ENCODE measurements at regions not wholly inside any gene's neighbourhood (a gene's known extent, or its start where the extent isn't known, plus 50 kb on each side); places are given as distances from the start of the nearest gene placed in this dataset.

GRCh38 chr22:48096851-48097665 is 1334.6 kb downstream of the TBC1D22A start:
- H3K36me3 ChIP-seq (ENCODE audit: control insufficient read depth, low read length): peaks cover 10% of the 10 kb centered on the region
- peaks cover 15% of the 10 kb centered on the region for H3K79me2 ChIP-seq (ENCODE audit: control insufficient read depth, low read length)
- peak overlapping the region; percentile 78 for H3K4me3 ChIP-seq (ENCODE audit: low read length)
- H4K20me1 ChIP-seq (ENCODE audit: control insufficient read depth, insufficient read depth, low read depth, low read length): no peaks in the 10 kb centered on the region
- no peaks in the 10 kb centered on the region for H3K9me2 ChIP-seq (replicated peaks; ENCODE audit: control insufficient read depth, low read length)
- peaks cover 5% of the 10 kb centered on the region; the same call in 1 of the 2 replicates for H3K9me3 ChIP-seq (ENCODE audit: control insufficient read depth, insufficient read depth, low read length)
- H3K4me2 ChIP-seq (ENCODE audit: low read length): peak overlapping the region; percentile 95
- H3K4me1 ChIP-seq (ENCODE audit: control insufficient read depth, low read length): peaks cover 96% of the 10 kb centered on the region
- peak overlapping the region; percentile 98 for H3K27ac ChIP-seq (ENCODE audit: low read depth, low read length)
- no peaks in the 10 kb centered on the region for H3K27me3 ChIP-seq (ENCODE audit: control insufficient read depth, low read length)
- H3F3A ChIP-seq (ENCODE audit: control insufficient read depth, insufficient read depth): peaks cover 47% of the 10 kb centered on the region
- TF ChIP-seq EZH2phosphoT487 (IDR thresholded peaks at IDR 0.05; ENCODE audit: borderline replicate concordance, low read length): no peak
- TF ChIP-seq, protein P1, sequence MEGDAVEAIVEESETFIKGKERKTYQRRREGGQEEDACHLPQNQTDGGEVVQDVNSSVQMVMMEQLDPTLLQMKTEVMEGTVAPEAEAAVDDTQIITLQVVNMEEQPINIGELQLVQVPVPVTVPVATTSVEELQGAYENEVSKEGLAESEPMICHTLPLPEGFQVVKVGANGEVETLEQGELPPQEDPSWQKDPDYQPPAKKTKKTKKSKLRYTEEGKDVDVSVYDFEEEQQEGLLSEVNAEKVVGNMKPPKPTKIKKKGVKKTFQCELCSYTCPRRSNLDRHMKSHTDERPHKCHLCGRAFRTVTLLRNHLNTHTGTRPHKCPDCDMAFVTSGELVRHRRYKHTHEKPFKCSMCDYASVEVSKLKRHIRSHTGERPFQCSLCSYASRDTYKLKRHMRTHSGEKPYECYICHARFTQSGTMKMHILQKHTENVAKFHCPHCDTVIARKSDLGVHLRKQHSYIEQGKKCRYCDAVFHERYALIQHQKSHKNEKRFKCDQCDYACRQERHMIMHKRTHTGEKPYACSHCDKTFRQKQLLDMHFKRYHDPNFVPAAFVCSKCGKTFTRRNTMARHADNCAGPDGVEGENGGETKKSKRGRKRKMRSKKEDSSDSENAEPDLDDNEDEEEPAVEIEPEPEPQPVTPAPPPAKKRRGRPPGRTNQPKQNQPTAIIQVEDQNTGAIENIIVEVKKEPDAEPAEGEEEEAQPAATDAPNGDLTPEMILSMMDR (IDR thresholded peaks at IDR 0.05; ENCODE audit: low read depth, low read length, poor library complexity, severe bottlenecking): no peak

DNA sequence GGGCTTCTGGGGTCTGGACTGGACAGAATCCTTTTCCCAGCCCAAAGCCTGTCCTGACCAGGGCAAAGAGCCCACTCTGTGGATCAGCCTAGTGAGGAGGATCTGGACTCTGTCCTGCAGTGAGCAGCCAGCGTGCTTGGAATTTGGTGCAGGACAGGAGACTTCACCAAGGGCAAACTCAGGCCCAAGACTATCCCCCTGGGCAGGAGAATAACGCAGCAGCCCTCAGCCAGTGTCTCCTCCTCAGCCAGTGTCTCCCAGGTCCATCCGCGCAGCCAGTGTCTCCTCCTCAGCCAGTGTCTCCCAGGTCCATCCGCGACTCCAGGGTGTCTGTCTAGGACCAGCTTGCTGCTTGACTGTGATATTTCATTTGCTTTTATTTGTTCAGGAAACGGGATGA is 1334.0 kb downstream of the TBC1D22A start:
- H3K79me2 ChIP-seq (ENCODE audit: control insufficient read depth, low read length): peaks cover 15% of the 10 kb centered on the region
- H3K27ac ChIP-seq (ENCODE audit: low read depth, low read length): peak overlapping the region; percentile 98
- H3K4me2 ChIP-seq (ENCODE audit: low read length): peak overlapping the region; percentile 95
- no peaks in the 10 kb centered on the region for H3K27me3 ChIP-seq (ENCODE audit: control insufficient read depth, low read length)
- H3K4me1 ChIP-seq (ENCODE audit: control insufficient read depth, low read length): peaks cover 96% of the 10 kb centered on the region
- H3K9me2 ChIP-seq (replicated peaks; ENCODE audit: control insufficient read depth, low read length): no peaks in the 10 kb centered on the region
- H3K9me3 ChIP-seq (ENCODE audit: control insufficient read depth, insufficient read depth, low read length): no peaks in the 10 kb centered on the region
- no peaks in the 10 kb centered on the region for H4K20me1 ChIP-seq (ENCODE audit: control insufficient read depth, insufficient read depth, low read depth, low read length)
- H3K4me3 ChIP-seq (ENCODE audit: low read length): peak overlapping the region; percentile 78
- peaks cover 47% of the 10 kb centered on the region for H3F3A ChIP-seq (ENCODE audit: control insufficient read depth, insufficient read depth)
- TF ChIP-seq, protein P1 (IDR thresholded peaks at IDR 0.05; ENCODE audit: low read depth, low read length, poor library complexity, severe bottlenecking): no peak
- TF ChIP-seq EZH2phosphoT487 (IDR thresholded peaks at IDR 0.05; ENCODE audit: borderline replicate concordance, low read length): no peak
- peaks cover 10% of the 10 kb centered on the region; the same call in 1 of the 2 replicates for H3K36me3 ChIP-seq (ENCODE audit: control insufficient read depth, low read length)

DNA sequence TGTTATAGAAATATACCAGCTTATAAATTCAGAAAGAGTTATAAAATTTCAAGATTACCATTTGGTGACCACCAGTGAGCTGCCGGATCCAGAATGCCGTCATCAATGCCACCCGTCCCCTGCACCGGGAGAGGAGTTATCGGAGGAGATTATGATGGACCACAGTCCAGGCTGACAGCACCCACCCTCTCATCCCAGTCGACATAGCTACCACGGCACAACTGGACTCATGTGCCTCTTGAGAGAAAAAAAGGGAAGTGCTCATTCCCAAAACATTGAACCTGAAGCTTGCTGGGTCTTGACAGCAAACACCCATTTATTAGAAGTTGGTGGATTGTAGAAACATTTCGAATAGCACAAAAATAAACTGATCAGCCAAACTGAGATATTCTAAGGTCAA is 1331.5 kb downstream of the TBC1D22A start:
- no peaks in the 10 kb centered on the region for H3K79me2 ChIP-seq (ENCODE audit: control insufficient read depth, low read length)
- no peak overlapping the region for H3K27ac ChIP-seq (ENCODE audit: low read depth, low read length)
- peaks cover 86% of the 10 kb centered on the region for H3K4me1 ChIP-seq (ENCODE audit: control insufficient read depth, low read length)
- H3K9me3 ChIP-seq (ENCODE audit: control insufficient read depth, insufficient read depth, low read length): no peaks in the 10 kb centered on the region
- no peak overlapping the region for H3K4me3 ChIP-seq (ENCODE audit: low read length)
- no peaks in the 10 kb centered on the region for H3K27me3 ChIP-seq (ENCODE audit: control insufficient read depth, low read length)
- no peak overlapping the region for H3K4me2 ChIP-seq (ENCODE audit: low read length)
- peaks cover 34% of the 10 kb centered on the region for H3F3A ChIP-seq (ENCODE audit: control insufficient read depth, insufficient read depth)
- H3K9me2 ChIP-seq (replicated peaks; ENCODE audit: control insufficient read depth, low read length): no peaks in the 10 kb centered on the region
- no peak for TF ChIP-seq EZH2phosphoT487 (IDR thresholded peaks at IDR 0.05; ENCODE audit: borderline replicate concordance, low read length)
- TF ChIP-seq, protein P1 (IDR thresholded peaks at IDR 0.05; ENCODE audit: low read depth, low read length, poor library complexity, severe bottlenecking): no peak
- H3K36me3 ChIP-seq (ENCODE audit: control insufficient read depth, low read length): peaks cover 3% of the 10 kb centered on the region; the same call in 1 of the 2 replicates
- H4K20me1 ChIP-seq (ENCODE audit: control insufficient read depth, insufficient read depth, low read depth, low read length): no peaks in the 10 kb centered on the region
